ENCODE measurements at regions not wholly inside any gene's neighbourhood (a gene's known extent, or its start where the extent isn't known, plus 50 kb on each side); places are given as distances from the start of the nearest gene placed in this dataset.
"Not testable (repeated sequence)": the region's sequence is repeated elsewhere in the genome, so short reads cannot be mapped to it uniquely, and the experiment has no call there.

GRCh38 chr1:10867914-10868598, 71.6 kb upstream of the CASZ1 start:
- no peak for DNase-seq

- no peak for DNase-seq
Observed at GRCh38 chr1:10868599-10868965, 72.1 kb upstream of the CASZ1 start.

DNA sequence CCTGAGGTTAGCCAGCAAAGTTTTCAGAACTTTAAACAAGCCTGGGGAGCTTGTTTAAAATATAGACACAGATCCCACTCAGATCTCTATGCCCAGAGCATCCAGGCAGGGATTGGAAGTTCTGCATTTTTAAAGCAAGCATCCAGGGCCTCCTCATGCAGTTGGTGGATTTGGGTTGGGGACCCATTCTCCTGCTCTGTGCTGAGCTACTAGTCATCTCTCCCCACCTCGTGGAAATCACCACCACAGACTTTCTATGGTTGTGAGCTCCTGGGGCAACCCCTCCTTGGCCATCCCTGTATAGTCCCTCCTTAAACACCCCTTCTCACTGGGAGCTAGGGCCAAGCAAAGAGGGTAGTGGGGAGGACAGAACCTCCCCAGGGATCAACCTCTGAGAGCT, 73.5 kb upstream of the CASZ1 start:
- no peak for DNase-seq

- no peak for DNase-seq
Observed at GRCh38 chr1:10870493-10871096, 74.1 kb upstream of the CASZ1 start.

DNA sequence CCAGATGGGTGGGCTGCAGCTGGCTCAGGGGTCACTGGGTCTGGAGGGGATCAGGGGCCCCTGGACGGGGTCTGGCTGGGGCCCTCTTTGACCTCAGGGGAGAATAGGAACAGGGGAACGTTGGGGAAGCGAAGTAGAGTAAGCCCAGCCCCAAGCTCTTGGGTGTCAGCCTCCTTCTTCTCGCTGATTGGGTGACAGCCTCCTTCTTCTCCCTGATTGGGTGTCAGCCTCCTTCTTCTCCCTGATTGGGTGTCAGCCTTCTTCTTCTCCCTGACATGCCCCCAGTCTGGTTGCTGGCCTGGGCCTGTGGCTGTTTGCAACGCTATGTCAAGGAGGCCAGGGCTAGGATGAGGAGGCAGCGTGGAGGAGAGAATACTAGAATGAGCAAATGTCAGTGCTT, 76.7 kb upstream of the CASZ1 start:
- no peak for DNase-seq

GRCh38 chr1:10874351-10874750, 77.9 kb upstream of the CASZ1 start:
- no peak for DNase-seq

DNA sequence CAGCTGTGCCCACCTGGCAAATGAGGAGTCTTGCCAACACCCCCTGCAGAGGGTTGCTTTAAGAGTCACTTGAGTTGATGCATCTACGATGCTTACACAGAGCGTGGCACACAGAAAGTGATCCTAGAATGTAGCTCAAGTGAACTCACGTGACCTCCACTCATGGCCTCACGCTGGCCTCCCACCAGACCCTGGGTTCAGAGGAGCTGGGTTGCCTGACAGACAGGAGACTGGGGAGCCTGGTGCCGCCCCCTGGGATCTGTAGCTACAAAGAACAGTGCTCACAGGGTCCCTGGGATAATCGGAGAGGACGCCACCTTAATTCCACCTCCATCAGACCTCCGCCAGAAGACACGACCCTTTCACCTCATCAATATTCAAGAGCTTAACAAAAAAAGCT, 81.4 kb upstream of the CASZ1 start:
- DNase-seq = no peak

GRCh38 chr1:10878469-10878868, 82.0 kb upstream of the CASZ1 start:
- no peak for DNase-seq

GRCh38 chr1:10880063-10880462, 83.6 kb upstream of the CASZ1 start:
- no peak for DNase-seq

GRCh38 chr1:10881046-10881445, 84.6 kb upstream of the CASZ1 start:
- DNase-seq = no peak

DNA sequence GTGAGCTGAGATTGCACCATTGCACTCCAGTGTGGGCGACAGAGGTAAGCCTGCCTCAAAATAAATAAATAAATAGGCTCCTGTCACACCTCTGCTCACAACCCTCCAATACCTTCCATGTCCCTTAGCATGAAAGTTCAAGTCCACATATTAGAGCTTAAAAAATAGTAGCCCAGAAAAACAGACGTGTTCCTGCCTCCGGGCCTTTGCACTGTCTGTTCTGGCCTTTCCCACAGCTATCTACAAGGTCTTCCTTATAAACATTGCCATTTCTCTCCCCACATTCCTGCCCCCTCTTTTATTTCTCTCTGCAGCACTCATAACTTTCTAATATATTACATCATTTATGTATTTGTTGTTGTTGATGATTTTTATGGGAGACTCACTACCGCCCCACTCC, 85.6 kb upstream of the CASZ1 start:
- no peak for DNase-seq

- not testable (repeated sequence) for DNase-seq
Observed at GRCh38 chr1:10887032-10887431, 90.6 kb upstream of the CASZ1 start.

DNA sequence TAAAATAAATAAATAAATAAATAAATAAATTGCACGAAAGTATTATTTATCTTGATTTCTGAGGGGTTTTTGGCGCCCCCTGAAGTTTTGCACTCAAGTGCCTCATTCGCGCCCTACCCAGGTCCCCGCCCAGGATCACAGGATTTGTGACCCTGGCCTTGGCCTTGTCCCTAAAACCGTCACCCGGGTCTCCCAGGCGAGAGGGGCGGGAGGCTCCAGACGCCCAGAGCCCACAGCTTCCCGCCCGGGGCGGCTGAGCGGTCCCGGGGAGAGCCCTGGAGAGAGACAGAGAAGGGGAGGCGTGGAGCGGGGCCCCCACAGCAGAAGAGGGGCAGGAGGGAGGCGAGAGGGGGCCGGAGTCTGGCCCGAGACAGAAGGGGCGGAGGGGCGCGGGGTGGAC, 91.8 kb upstream of the CASZ1 start:
- no peak for DNase-seq

DNA sequence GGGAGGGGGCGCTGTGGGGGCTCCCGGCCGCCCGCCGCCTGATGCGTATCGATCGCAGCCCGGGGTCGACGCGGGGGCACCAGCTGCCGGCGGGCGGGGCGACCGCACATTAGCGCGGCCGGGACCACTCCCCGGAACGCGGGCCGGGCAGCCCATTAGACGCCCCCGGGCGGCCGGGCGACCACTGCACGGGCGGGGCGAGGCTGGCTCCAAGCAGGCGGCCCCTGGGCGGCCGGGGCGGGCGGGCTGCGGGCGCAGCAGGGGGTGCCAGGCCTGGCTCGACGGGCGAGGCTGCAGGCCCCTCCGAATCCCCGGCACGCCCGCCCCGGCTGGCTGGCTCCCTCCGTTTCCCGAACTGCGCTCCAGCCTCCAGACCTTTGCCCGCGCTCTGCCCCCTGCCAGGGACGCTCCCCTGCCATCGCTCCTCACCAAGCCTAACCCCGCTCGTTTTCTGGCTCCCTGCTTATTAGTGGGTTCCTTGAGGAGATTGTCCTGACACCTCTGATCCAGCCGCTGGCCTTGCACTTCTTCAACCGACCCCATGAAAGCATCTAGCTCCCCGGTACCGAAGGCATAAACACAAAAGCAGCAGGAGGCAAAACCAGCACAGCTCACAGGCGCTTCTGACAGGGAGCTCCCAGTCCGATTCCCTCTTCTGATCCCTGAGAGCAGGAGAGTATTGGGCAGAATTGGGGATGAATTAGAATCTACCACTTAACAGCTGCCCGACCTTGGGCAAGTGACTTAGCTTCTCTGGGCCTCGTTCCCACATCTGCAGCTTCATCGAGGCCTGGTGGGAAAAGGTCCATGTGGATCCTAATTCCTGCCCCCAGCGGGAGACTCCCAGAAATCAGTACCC, 92.6 kb upstream of the CASZ1 start:
- DNase-seq = no peak

GRCh38 chr1:10889650-10890353, 93.4 kb upstream of the CASZ1 start:
- no peak for DNase-seq

GRCh38 chr1:10890491-10891071, 94.1 kb upstream of the CASZ1 start:
- no peak for DNase-seq

- DNase-seq = no peak
Observed at GRCh38 chr1:10891091-10891490, 94.6 kb upstream of the CASZ1 start.

- DNase-seq = no peak
Observed at GRCh38 chr1:10892138-10893065, 96.0 kb upstream of the CASZ1 start.

DNA sequence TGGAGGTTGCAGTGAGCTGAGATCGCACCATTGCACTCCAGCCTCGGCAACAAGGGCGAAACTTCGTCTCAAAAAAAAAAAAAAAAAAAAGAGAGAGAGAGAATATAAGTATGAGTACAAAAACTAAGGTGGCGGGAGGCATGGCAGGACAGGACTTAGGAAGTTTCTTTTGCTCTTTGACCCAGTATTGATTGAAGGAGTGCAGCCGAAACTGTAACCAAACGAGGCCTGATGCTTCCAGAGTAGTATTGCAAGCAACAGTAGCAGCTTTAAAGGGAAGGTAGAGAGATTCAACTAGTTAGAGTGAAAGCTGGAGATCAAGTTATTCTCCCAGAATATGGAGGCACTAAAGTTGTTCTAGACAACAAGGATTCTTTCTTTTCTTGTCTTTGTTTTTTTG, 99.2 kb upstream of the CASZ1 start:
- no peak for DNase-seq

GRCh38 chr1:10896673-10897072, 100.2 kb upstream of the CASZ1 start:
- DNase-seq = no peak

GRCh38 chr1:10897321-10897980, 101.0 kb upstream of the CASZ1 start:
- DNase-seq = no peak
